ENCODE measurements at regions not wholly inside any gene's neighbourhood (a gene's known extent, or its start where the extent isn't known, plus 50 kb on each side); places are given as distances from the start of the nearest gene placed in this dataset.

GRCh38 chr2:107027810-107028209 lies 141.8 kb upstream of the ST6GAL2 start:
- H3K36me3 ChIP-seq (ENCODE audit: insufficient read depth, low read length) = no peaks in the 10 kb centered on the region
- no peak overlapping the region for H3K4me2 ChIP-seq (ENCODE audit: low read depth, low read length, poor library complexity, severe bottlenecking)
- H3K9me3 ChIP-seq (ENCODE audit: low read length) = no peaks in the 10 kb centered on the region
- H3K9me2 ChIP-seq (replicated peaks; ENCODE audit: insufficient read depth, low read length) = no peaks in the 10 kb centered on the region
- no peak overlapping the region for H3K4me3 ChIP-seq (ENCODE audit: low read length)
- no peaks in the 10 kb centered on the region for H3K79me2 ChIP-seq (ENCODE audit: low read length)
- no peak overlapping the region for H2AFZ ChIP-seq (ENCODE audit: low read length)
- H3K27me3 ChIP-seq (ENCODE audit: low read length) = no peaks in the 10 kb centered on the region
- H3K27ac ChIP-seq (ENCODE audit: low read length) = no peak overlapping the region
- peaks cover 10% of the 10 kb centered on the region for H3K4me1 ChIP-seq (ENCODE audit: low read length)
- H3K9ac ChIP-seq (ENCODE audit: low read length) = no peak overlapping the region
- H4K20me1 ChIP-seq (ENCODE audit: insufficient read depth, low read depth, low read length) = no peaks in the 10 kb centered on the region
- DNase-seq = no peak

- no peak overlapping the region for H3K9ac ChIP-seq (ENCODE audit: low read length)
- no peaks in the 10 kb centered on the region for H3K27me3 ChIP-seq (ENCODE audit: low read length)
- no peaks in the 10 kb centered on the region for H3K36me3 ChIP-seq (ENCODE audit: insufficient read depth, low read length)
- H3K4me2 ChIP-seq (ENCODE audit: low read depth, low read length, poor library complexity, severe bottlenecking) = no peak overlapping the region
- H3K4me1 ChIP-seq (ENCODE audit: low read length) = peaks cover 14% of the 10 kb centered on the region
- H3K9me3 ChIP-seq (ENCODE audit: low read length) = no peaks in the 10 kb centered on the region
- H3K4me3 ChIP-seq (ENCODE audit: low read length) = no peak overlapping the region
- H3K79me2 ChIP-seq (ENCODE audit: low read length) = no peaks in the 10 kb centered on the region
- H4K20me1 ChIP-seq (ENCODE audit: insufficient read depth, low read depth, low read length) = no peaks in the 10 kb centered on the region
- H3K27ac ChIP-seq (ENCODE audit: low read length) = no peak overlapping the region
- no peak overlapping the region for H2AFZ ChIP-seq (ENCODE audit: low read length)
- no peak for DNase-seq
- H3K9me2 ChIP-seq (replicated peaks; ENCODE audit: insufficient read depth, low read length) = no peaks in the 10 kb centered on the region
Observed at GRCh38 chr2:107028661-107029060, 142.7 kb upstream of the ST6GAL2 start.

GRCh38 chr2:107036293-107036692 lies 150.3 kb upstream of the ST6GAL2 start:
- peaks cover 14% of the 10 kb centered on the region for H3K4me1 ChIP-seq (ENCODE audit: low read length)
- no peak overlapping the region for H3K4me3 ChIP-seq (ENCODE audit: low read length)
- no peak overlapping the region for H3K27ac ChIP-seq (ENCODE audit: low read length)
- no peaks in the 10 kb centered on the region for H3K9me2 ChIP-seq (replicated peaks; ENCODE audit: insufficient read depth, low read length)
- H3K79me2 ChIP-seq (ENCODE audit: low read length) = no peaks in the 10 kb centered on the region
- no peaks in the 10 kb centered on the region for H3K9me3 ChIP-seq (ENCODE audit: low read length)
- H4K20me1 ChIP-seq (ENCODE audit: insufficient read depth, low read depth, low read length) = no peaks in the 10 kb centered on the region
- H3K9ac ChIP-seq (ENCODE audit: low read length) = no peak overlapping the region
- H3K36me3 ChIP-seq (ENCODE audit: insufficient read depth, low read length) = no peaks in the 10 kb centered on the region
- no peaks in the 10 kb centered on the region for H3K27me3 ChIP-seq (ENCODE audit: low read length)
- H2AFZ ChIP-seq (ENCODE audit: low read length) = no peak overlapping the region
- H3K4me2 ChIP-seq (ENCODE audit: low read depth, low read length, poor library complexity, severe bottlenecking) = no peak overlapping the region
- DNase-seq = no peak

DNA sequence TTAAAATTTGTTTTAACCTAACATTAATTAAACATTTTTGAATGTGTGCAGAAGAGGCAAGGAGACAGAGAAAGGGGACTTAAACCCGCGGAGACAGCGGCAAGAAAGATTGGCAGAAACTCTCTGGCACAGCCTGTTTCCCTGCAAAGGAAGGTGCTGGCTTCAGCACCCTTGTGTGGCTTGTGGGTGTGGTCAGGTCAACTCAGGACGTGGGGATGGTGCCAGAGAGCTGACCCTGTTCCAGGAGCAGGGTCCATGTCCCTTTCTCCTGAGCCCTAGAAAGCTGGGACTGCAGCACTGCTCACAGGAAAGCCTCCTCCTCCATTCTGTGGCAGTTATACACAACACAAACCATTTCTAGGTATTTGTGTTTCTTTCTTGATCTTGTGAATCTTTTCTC lies 176.2 kb upstream of the ST6GAL2 start:
- Histone ChIP-seq H3K4me3 (ENCODE audit: low read length) (no peak overlapping the region), H3K27me3 (ENCODE audit: low read length) (0 out of 2 replicates have a peak, but pooled peaks cover 3% of the 10 kb centered on the region), H3K79me2 (ENCODE audit: low read length) (no peaks in the 10 kb centered on the region), H3K9ac (ENCODE audit: low read length) (no peak overlapping the region), H3K9me3 (ENCODE audit: low read length) (no peaks in the 10 kb centered on the region), H3K27ac (ENCODE audit: low read length) (no peak overlapping the region), H3K36me3 (ENCODE audit: insufficient read depth, low read length) (no peaks in the 10 kb centered on the region), H2AFZ (ENCODE audit: low read length) (no peak overlapping the region), H3K4me1 (ENCODE audit: low read length) (no peaks in the 10 kb centered on the region), H4K20me1 (ENCODE audit: insufficient read depth, low read depth, low read length) (no peaks in the 10 kb centered on the region), H3K4me2 (ENCODE audit: low read depth, low read length, poor library complexity, severe bottlenecking) (no peak overlapping the region), H3K9me2 (replicated peaks; ENCODE audit: insufficient read depth, low read length) (no peaks in the 10 kb centered on the region)
- DNase-seq = no peak

- no peaks in the 10 kb centered on the region for H3K4me1 ChIP-seq (ENCODE audit: low read length)
- no peaks in the 10 kb centered on the region for H3K36me3 ChIP-seq (ENCODE audit: insufficient read depth, low read length)
- H3K4me2 ChIP-seq (ENCODE audit: low read depth, low read length, poor library complexity, severe bottlenecking) = no peak overlapping the region
- H2AFZ ChIP-seq (ENCODE audit: low read length) = no peak overlapping the region
- H3K9me2 ChIP-seq (replicated peaks; ENCODE audit: insufficient read depth, low read length) = no peaks in the 10 kb centered on the region
- DNase-seq = no peak
- no peak overlapping the region for H3K4me3 ChIP-seq (ENCODE audit: low read length)
- H4K20me1 ChIP-seq (ENCODE audit: insufficient read depth, low read depth, low read length) = no peaks in the 10 kb centered on the region
- H3K9me3 ChIP-seq (ENCODE audit: low read length) = no peaks in the 10 kb centered on the region
- H3K27ac ChIP-seq (ENCODE audit: low read length) = no peak overlapping the region
- H3K9ac ChIP-seq (ENCODE audit: low read length) = no peak overlapping the region
- H3K27me3 ChIP-seq (ENCODE audit: low read length) = 0 out of 2 replicates have a peak, but pooled peaks cover 3% of the 10 kb centered on the region
- H3K79me2 ChIP-seq (ENCODE audit: low read length) = no peaks in the 10 kb centered on the region
Observed at GRCh38 chr2:107062599-107063220, 176.7 kb upstream of the ST6GAL2 start.

GRCh38 chr2:107063228-107063627 lies 177.3 kb upstream of the ST6GAL2 start:
- Histone ChIP-seq H3K4me2 (ENCODE audit: low read depth, low read length, poor library complexity, severe bottlenecking) (no peak overlapping the region), H3K27me3 (ENCODE audit: low read length) (0 out of 2 replicates have a peak, but pooled peaks cover 3% of the 10 kb centered on the region), H3K4me1 (ENCODE audit: low read length) (no peaks in the 10 kb centered on the region), H3K9ac (ENCODE audit: low read length) (no peak overlapping the region), H3K27ac (ENCODE audit: low read length) (no peak overlapping the region), H3K36me3 (ENCODE audit: insufficient read depth, low read length) (no peaks in the 10 kb centered on the region), H3K9me3 (ENCODE audit: low read length) (no peaks in the 10 kb centered on the region), H3K79me2 (ENCODE audit: low read length) (no peaks in the 10 kb centered on the region), H2AFZ (ENCODE audit: low read length) (no peak overlapping the region), H3K9me2 (replicated peaks; ENCODE audit: insufficient read depth, low read length) (no peaks in the 10 kb centered on the region), H4K20me1 (ENCODE audit: insufficient read depth, low read depth, low read length) (no peaks in the 10 kb centered on the region), H3K4me3 (ENCODE audit: low read length) (no peak overlapping the region)
- no peak for DNase-seq

GRCh38 chr2:107064750-107065149 lies 178.8 kb upstream of the ST6GAL2 start:
- no peak overlapping the region for H3K27ac ChIP-seq (ENCODE audit: low read length)

DNA sequence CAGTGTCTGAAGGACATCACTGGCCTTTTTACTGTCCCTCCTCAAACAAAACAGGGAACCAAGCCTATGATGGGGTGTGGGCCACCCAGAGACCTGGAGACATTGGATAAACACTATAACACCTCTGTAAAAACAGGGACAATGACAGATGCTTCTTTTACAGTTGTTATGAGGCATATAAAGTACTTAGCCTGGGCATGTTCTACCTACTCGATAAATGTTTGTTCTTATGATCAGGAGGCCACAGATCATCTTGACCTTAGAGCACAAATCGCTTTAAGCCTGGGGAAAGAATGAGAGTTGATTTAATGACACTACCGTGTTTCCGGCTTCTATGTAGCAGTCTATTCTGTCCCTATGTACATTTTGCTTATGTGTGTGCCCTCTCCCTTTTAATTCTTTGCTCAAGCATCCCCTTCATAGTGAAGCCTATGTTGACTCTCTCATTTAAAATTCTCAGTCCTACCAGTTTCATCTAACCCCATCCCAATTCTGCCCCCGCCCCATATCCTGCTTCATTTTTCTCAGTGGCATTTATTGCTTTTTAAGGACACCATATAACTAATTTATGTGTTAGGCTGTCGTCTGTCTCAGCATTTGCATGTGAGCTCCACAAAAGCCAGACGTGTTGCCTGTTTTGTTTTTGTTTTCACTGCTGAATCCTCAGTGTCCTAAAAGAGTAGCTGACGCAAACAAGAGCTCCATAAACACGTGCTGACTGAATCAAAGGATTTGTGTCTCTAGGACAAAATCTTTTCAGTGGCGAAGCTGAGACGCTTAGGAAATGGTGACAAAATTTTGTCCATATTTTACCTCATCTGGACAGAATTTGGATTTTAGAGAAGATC lies 182.3 kb upstream of the ST6GAL2 start:
- Histone ChIP-seq H3K36me3 (ENCODE audit: insufficient read depth, low read length) (no peaks in the 10 kb centered on the region), H3K4me3 (ENCODE audit: low read length) (no peak overlapping the region), H3K27ac (ENCODE audit: low read length) (no peak overlapping the region), H3K4me1 (ENCODE audit: low read length) (no peaks in the 10 kb centered on the region), H3K9ac (ENCODE audit: low read length) (no peak overlapping the region), H3K27me3 (ENCODE audit: low read length) (no peaks in the 10 kb centered on the region), H3K4me2 (ENCODE audit: low read depth, low read length, poor library complexity, severe bottlenecking) (no peak overlapping the region), H3K9me3 (ENCODE audit: low read length) (no peaks in the 10 kb centered on the region), H3K79me2 (ENCODE audit: low read length) (no peaks in the 10 kb centered on the region), H3K9me2 (replicated peaks; ENCODE audit: insufficient read depth, low read length) (no peaks in the 10 kb centered on the region), H2AFZ (ENCODE audit: low read length) (peak overlapping the region; percentile 10), H4K20me1 (ENCODE audit: insufficient read depth, low read depth, low read length) (no peaks in the 10 kb centered on the region)
- no peak for DNase-seq

More at GRCh38 chr2:107064750-107065149, 178.8 kb upstream of the ST6GAL2 start:
- Histone ChIP-seq H3K9me3 (ENCODE audit: low read length) (no peaks in the 10 kb centered on the region), H3K4me3 (ENCODE audit: low read length) (no peak overlapping the region), H3K27me3 (ENCODE audit: low read length) (0 out of 2 replicates have a peak, but pooled peaks cover 3% of the 10 kb centered on the region), H3K9ac (ENCODE audit: low read length) (no peak overlapping the region), H3K36me3 (ENCODE audit: insufficient read depth, low read length) (no peaks in the 10 kb centered on the region), H2AFZ (ENCODE audit: low read length) (no peak overlapping the region), H4K20me1 (ENCODE audit: insufficient read depth, low read depth, low read length) (no peaks in the 10 kb centered on the region), H3K4me2 (ENCODE audit: low read depth, low read length, poor library complexity, severe bottlenecking) (no peak overlapping the region), H3K79me2 (ENCODE audit: low read length) (no peaks in the 10 kb centered on the region), H3K9me2 (replicated peaks; ENCODE audit: insufficient read depth, low read length) (no peaks in the 10 kb centered on the region), H3K4me1 (ENCODE audit: low read length) (no peaks in the 10 kb centered on the region)
- no peak for DNase-seq

Data from Karpas-422 (cell line).